IPS-20b (cell line): ENCODE measurements at regions not wholly inside any gene's neighbourhood (a gene's known extent, or its start where the extent isn't known, plus 50 kb on each side); places are given as distances from the start of the nearest gene placed in this dataset.
"Not testable (repeated sequence)": the region's sequence is repeated elsewhere in the genome, so short reads cannot be mapped to it uniquely, and the experiment has no call there.

Source experiments
- H3K27ac ChIP-seq: one replicate; pipeline ENCODE4 v1.5.1; 2013; ENCODE audit warnings: low read length
- H3K27me3 ChIP-seq: 2 replicates; pipeline ENCODE4 v1.6.1; 2013; ENCODE audit warnings: mild to moderate bottlenecking, low read length, inconsistent platforms; ENCODE audit not compliant: insufficient read depth
- H3K36me3 ChIP-seq: 2 replicates; pipeline ENCODE4 v1.6.1; 2013; ENCODE audit warnings: low read depth, mild to moderate bottlenecking, inconsistent platforms, low read length, moderate library complexity; ENCODE audit not compliant: insufficient read depth
- H3K4me1 ChIP-seq: 2 replicates; pipeline ENCODE4 v1.6.1; 2013; ENCODE audit warnings: mild to moderate bottlenecking, control low read depth, inconsistent platforms, low read length, moderate library complexity; ENCODE audit not compliant: insufficient read depth
- H3K4me3 ChIP-seq: 2 replicates; pipeline ENCODE4 v1.5.1; 2013; ENCODE audit warnings: mild to moderate bottlenecking, low read length, inconsistent platforms
- H3K9ac ChIP-seq: 2 replicates; pipeline ENCODE4 v1.6.1; 2013; ENCODE audit warnings: low read depth, mild to moderate bottlenecking, inconsistent platforms, low read length, moderate library complexity
- H3K9me3 ChIP-seq: 2 replicates; pipeline ENCODE4 v1.6.1; 2013; ENCODE audit warnings: mild to moderate bottlenecking, low read depth, low read length, inconsistent platforms; ENCODE audit not compliant: insufficient read depth

GRCh38 chr15:69704700-69705099 lies 252.1 kb downstream of the RPLP1 start:
- H3K9me3 ChIP-seq, result peaks cover 11% of the 10 kb centered on the region
- no peak overlapping the region for H3K27ac ChIP-seq

GRCh38 chr15:69706353-69707097 lies 253.9 kb downstream of the RPLP1 start:
- no peak overlapping the region for H3K4me3 ChIP-seq
- no peaks in the 10 kb centered on the region for H3K4me1 ChIP-seq
- peaks cover 11% of the 10 kb centered on the region for H3K9me3 ChIP-seq
- H3K27ac ChIP-seq, result no peak overlapping the region
- no peak overlapping the region for H3K9ac ChIP-seq
- H3K36me3 ChIP-seq, result no peaks in the 10 kb centered on the region
- no peaks in the 10 kb centered on the region for H3K27me3 ChIP-seq

More at GRCh38 chr15:69704700-69705099, 252.1 kb downstream of the RPLP1 start:
- Histone ChIP-seq H3K27me3 (no peaks in the 10 kb centered on the region), H3K36me3 (no peaks in the 10 kb centered on the region), H3K4me3 (no peak overlapping the region), H3K4me1 (no peaks in the 10 kb centered on the region), H3K9ac (no peak overlapping the region)

DNA sequence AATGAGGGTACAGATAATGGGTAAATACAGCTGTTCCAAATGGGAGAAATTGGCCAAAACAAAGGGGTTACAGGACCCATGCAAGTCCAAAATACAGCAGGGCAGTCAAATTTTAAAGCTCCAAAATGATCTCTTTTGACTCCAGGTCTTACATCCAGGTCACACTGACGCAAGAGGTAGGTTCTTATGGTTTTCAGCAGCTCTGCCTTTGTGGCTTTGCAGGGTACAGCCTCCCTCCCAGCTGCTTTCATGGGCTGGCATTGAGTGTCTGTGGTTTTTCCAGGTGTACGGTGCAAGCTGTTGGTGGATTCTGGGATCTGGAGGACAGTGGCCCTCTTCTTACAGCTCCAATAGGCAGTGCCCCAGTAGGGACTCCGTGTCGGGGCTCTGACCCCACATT lies 254.6 kb downstream of the RPLP1 start:
- H3K9ac ChIP-seq, H3K27me3 ChIP-seq, H3K27ac ChIP-seq, H3K4me3 ChIP-seq, H3K36me3 ChIP-seq, H3K4me1 ChIP-seq: not testable (repeated sequence)
- peaks cover 11% of the 10 kb centered on the region for H3K9me3 ChIP-seq

DNA sequence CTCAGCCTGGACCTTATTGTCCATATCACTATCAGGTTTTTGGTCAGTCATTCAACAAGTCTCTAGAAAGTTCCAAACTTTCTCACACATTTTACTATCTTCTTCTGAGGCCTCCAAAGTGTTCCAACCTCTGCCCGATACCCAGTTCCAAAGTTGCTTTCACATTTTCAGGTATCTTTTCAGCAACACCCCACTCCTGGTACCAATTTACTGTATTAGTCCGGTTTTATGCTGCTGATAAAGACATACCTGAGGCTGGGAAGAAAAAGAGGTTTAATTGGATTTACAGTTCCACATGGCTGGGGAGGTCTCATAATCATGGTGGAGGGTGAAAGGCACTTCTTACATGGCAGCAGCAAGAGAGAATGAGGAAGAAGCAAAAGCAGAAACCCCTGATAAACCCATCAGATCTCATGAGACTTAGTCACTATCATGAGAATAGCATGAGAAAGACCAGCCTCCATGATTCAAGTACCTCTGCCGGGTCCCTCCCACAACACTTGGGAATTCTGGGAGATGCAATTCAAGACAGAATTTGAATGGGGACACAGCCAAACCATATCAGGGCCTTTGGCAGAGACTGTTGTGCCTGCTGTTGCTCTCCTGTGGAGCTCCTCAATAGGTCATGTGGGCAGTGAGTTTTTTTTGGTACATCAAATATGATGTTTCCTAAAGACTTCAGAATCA lies 256.0 kb downstream of the RPLP1 start:
- H3K36me3 ChIP-seq, H3K9ac ChIP-seq, H3K4me1 ChIP-seq, H3K27ac ChIP-seq, H3K27me3 ChIP-seq, H3K4me3 ChIP-seq: not testable (repeated sequence)
- peaks cover 11% of the 10 kb centered on the region for H3K9me3 ChIP-seq

GRCh38 chr15:69712991-69713390 lies 260.4 kb downstream of the RPLP1 start:
- Histone ChIP-seq H3K9ac (no peak overlapping the region), H3K4me1 (no peaks in the 10 kb centered on the region), H3K36me3 (no peaks in the 10 kb centered on the region), H3K27me3 (no peaks in the 10 kb centered on the region), H3K4me3 (no peak overlapping the region), H3K9me3 (peaks cover 11% of the 10 kb centered on the region), H3K27ac (no peak overlapping the region)

DNA sequence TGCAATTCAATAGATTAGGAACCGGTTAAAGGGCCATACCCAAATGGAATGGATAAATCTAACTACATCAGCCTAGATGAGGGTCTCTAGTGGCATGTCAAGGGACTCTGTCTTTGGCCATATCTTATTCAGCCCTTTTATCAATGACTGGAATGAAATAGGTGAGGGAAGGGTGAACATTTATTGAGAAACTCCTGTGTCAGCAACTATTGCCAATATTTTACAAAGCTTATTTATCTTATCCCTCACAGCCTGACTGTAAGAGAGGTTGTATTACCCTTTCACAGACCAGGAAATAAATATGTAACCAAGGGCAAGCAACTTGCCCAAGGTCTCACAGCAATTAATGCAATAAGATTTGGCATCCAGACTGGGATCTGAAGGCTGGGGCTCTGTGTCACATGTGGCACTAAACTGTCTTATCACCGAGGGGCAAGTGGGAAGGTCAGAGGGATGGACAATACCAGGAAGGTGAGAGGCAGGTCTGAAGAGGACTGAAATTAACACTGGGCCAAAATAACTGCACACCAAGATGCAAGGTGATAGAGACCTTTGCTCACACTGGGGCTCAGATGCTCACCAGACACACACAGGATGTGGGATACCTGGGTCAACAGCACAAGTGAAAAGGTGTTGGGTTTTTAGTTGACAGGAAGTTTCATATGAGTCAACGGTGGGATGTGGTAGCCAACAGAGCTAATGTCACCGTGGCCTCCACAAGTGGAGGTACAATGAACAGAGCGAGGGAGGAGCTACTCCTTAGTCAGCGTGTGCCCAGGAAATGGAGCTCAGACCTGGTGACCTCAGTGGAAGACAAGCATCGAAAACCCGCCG lies 261.3 kb downstream of the RPLP1 start:
- H3K9ac ChIP-seq, result no peak overlapping the region
- H3K9me3 ChIP-seq, result peaks cover 2% of the 10 kb centered on the region
- no peaks in the 10 kb centered on the region for H3K4me1 ChIP-seq
- H3K4me3 ChIP-seq, result no peak overlapping the region
- H3K27ac ChIP-seq, result no peak overlapping the region
- H3K27me3 ChIP-seq, result no peaks in the 10 kb centered on the region
- no peaks in the 10 kb centered on the region for H3K36me3 ChIP-seq

- H3K9me3 ChIP-seq, result no peaks in the 10 kb centered on the region
- H3K4me1 ChIP-seq, result no peaks in the 10 kb centered on the region
These were observed 262.6 kb downstream of the RPLP1 start for GRCh38 chr15:69715210-69715609.

DNA sequence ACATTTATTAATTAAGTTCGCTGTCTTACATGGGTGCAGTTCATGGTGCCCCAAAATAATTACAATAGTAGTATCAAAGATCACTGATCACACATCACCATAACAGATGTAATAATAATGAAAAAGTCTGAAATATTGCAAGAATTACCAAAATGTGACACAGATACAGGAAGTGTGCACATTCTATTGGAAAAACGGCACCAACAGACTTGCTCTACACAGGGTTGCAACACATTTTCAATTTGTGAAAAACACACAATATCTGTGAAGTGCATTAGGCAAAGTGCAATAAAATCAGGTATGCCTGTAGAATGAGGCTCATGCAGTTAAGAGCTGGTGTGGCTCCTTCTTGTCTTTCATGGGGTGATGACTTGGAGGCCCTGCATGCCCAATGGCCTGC lies 265.8 kb downstream of the RPLP1 start:
- Histone ChIP-seq H3K9ac (no peak overlapping the region), H3K4me3 (no peak overlapping the region), H3K27me3 (no peaks in the 10 kb centered on the region), H3K27ac (no peak overlapping the region), H3K9me3 (no peaks in the 10 kb centered on the region), H3K4me1 (no peaks in the 10 kb centered on the region), H3K36me3 (no peaks in the 10 kb centered on the region)

More at GRCh38 chr15:69715210-69715609, 262.6 kb downstream of the RPLP1 start:
- Histone ChIP-seq H3K27me3 (no peaks in the 10 kb centered on the region), H3K27ac (no peak overlapping the region), H3K4me3 (no peak overlapping the region), H3K36me3 (no peaks in the 10 kb centered on the region), H3K9ac (no peak overlapping the region)

DNA sequence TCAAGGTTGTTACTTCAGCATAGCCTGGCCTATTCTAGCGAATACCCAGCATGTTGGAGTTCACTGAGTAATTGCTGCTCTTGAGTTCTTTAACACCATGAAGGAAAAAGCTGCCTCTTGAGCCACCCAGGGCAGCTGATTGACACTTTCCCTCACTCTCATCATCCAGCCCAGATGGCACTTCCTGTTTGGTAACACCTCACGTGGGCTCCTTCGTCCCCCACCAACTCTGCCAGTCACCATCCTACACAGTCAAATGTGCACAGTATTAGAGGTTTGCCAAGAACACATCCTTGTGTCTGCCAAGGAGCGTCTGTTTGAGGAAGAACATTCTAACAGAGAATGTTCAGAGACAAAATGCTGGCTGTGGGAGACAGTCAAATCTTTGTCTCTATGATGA lies 266.3 kb downstream of the RPLP1 start:
- Histone ChIP-seq H3K9me3 (no peaks in the 10 kb centered on the region), H3K9ac (no peak overlapping the region), H3K4me1 (no peaks in the 10 kb centered on the region), H3K36me3 (no peaks in the 10 kb centered on the region), H3K27me3 (no peaks in the 10 kb centered on the region), H3K27ac (no peak overlapping the region), H3K4me3 (no peak overlapping the region)

GRCh38 chr15:69719527-69720240 lies 267.1 kb downstream of the RPLP1 start:
- Histone ChIP-seq H3K9ac (no peak overlapping the region), H3K36me3 (no peaks in the 10 kb centered on the region), H3K27me3 (no peaks in the 10 kb centered on the region), H3K4me1 (no peaks in the 10 kb centered on the region), H3K27ac (no peak overlapping the region), H3K9me3 (no peaks in the 10 kb centered on the region), H3K4me3 (no peak overlapping the region)

DNA sequence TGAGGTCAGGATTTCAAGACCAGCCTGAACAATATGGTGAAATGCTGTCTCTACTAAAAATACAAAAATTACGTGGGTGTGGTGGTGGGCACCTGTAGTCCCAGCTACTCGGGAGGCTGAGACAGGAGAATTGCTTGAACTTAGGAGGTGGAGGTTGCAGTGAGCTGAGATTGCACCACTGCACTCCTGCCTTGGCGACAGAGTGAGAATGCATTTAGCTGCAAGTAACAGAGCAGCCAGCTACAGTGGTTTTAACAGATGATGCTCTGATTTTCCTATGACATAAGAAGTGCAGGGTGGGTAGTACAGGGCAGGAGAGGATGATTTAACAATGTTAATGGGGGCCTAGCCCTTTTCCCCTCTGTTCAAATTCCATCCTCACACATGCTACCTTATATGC lies 267.9 kb downstream of the RPLP1 start:
- no peak overlapping the region for H3K9ac ChIP-seq
- H3K36me3 ChIP-seq, result no peaks in the 10 kb centered on the region
- no peaks in the 10 kb centered on the region for H3K27me3 ChIP-seq
- no peaks in the 10 kb centered on the region for H3K4me1 ChIP-seq
- H3K4me3 ChIP-seq, result no peak overlapping the region
- H3K9me3 ChIP-seq, result no peaks in the 10 kb centered on the region
- H3K27ac ChIP-seq, result no peak overlapping the region
